ACC112 (cell line): ENCODE measurements at regions not wholly inside any gene's neighbourhood (a gene's known extent, or its start where the extent isn't known, plus 50 kb on each side); places are given as distances from the start of the nearest gene placed in this dataset.
"Not testable (repeated sequence)": the region's sequence is repeated elsewhere in the genome, so short reads cannot be mapped to it uniquely, and the experiment has no call there.

ENCODE experiments used
- H2AFZ ChIP-seq: fragments of 200-600 bp; sonication (generic); one replicate; pipeline ENCODE4 v1.6.0; 2017; ENCODE audit warnings: antibody characterized with exemption, low read length; ENCODE audit not compliant: unreplicated experiment
- H3K27ac ChIP-seq: fragments of 200-600 bp; sonication (generic); 2 replicates; pipeline ENCODE4 v1.5.1; 2014; ENCODE audit warnings: low read depth, mild to moderate bottlenecking, antibody characterized with exemption, low read length, moderate library complexity
- H3K27me3 ChIP-seq: fragments of 200-600 bp; sonication (generic); 2 replicates; pipeline ENCODE4 v1.6.1; 2014; ENCODE audit warnings: mild to moderate bottlenecking, antibody characterized with exemption, low read length, moderate library complexity, mixed read lengths; ENCODE audit not compliant: insufficient read depth
- H3K36me3 ChIP-seq: fragments of 200-600 bp; sonication (generic); 2 replicates; pipeline ENCODE4 v1.6.1; 2016; ENCODE audit warnings: mild to moderate bottlenecking, antibody characterized with exemption, low read length, moderate library complexity, mixed read lengths; ENCODE audit not compliant: insufficient read depth
- H3K4me1 ChIP-seq: fragments of 200-600 bp; sonication (generic); one replicate; pipeline ENCODE4 v1.6.1; 2016; ENCODE audit warnings: low read length, mixed read lengths; ENCODE audit not compliant: insufficient read depth, unreplicated experiment, control insufficient read depth
- H3K4me3 ChIP-seq: fragments of 200-600 bp; sonication (generic); 2 replicates; pipeline ENCODE4 v1.5.1; 2014; ENCODE audit warnings: mild to moderate bottlenecking, low read depth, low read length
- H3K79me2 ChIP-seq: fragments of 200-600 bp; sonication (generic); one replicate; pipeline ENCODE4 v1.6.0; 2016; ENCODE audit warnings: low read length; ENCODE audit not compliant: control insufficient read depth, unreplicated experiment, insufficient read depth

DNA sequence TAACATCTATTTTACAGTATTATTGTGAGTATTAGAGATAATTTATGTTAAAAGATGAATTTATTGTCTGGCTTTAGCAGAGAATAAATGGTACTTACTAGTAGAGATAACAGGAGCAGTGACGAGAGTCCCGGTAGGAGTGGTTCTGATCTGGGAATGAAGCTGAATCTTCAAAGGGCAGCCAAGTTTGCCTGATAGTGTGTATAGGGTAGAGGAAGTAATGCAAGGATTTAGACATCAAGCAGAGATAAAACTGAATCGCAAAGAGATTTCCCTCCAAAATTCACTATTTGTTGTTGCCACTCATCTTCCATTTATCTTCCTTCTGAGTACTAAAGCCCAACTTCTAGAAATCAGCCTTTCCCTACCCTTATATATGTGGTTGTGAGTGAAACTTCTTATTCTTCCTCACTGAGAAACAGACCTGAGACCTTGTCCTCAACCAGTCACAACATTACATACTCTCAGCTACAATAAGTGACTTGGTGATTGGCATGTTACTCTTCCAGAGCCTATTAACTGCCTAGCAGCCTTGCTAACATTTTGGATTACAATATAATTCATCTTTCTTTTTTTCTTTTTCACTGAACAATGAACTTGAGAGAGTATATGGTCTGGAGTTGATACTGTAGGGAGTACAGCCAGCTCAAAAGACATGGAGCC lies 692.7 kb upstream of the ZNF385D start:
- Histone ChIP-seq H3K4me3 (no peak overlapping the region), H2AFZ (no peak overlapping the region), H3K4me1 (no peaks in the 10 kb centered on the region), H3K36me3 (no peaks in the 10 kb centered on the region), H3K79me2 (no peaks in the 10 kb centered on the region), H3K27me3 (no peaks in the 10 kb centered on the region), H3K27ac (no peak overlapping the region)

GRCh38 chr3:22445336-22445735 lies 694.3 kb upstream of the ZNF385D start:
- not testable (repeated sequence) for H3K27me3 ChIP-seq, H3K4me3 ChIP-seq, H3K27ac ChIP-seq, H3K4me1 ChIP-seq, H2AFZ ChIP-seq, H3K79me2 ChIP-seq, H3K36me3 ChIP-seq

- no peak overlapping the region for H3K4me3 ChIP-seq
- no peaks in the 10 kb centered on the region for H3K36me3 ChIP-seq
- H2AFZ ChIP-seq, result no peak overlapping the region
- H3K27ac ChIP-seq, result no peak overlapping the region
- H3K27me3 ChIP-seq, result no peaks in the 10 kb centered on the region
- H3K79me2 ChIP-seq, result no peaks in the 10 kb centered on the region
- H3K4me1 ChIP-seq, result no peaks in the 10 kb centered on the region
Observed at GRCh38 chr3:22450786-22451400, 699.9 kb upstream of the ZNF385D start.

DNA sequence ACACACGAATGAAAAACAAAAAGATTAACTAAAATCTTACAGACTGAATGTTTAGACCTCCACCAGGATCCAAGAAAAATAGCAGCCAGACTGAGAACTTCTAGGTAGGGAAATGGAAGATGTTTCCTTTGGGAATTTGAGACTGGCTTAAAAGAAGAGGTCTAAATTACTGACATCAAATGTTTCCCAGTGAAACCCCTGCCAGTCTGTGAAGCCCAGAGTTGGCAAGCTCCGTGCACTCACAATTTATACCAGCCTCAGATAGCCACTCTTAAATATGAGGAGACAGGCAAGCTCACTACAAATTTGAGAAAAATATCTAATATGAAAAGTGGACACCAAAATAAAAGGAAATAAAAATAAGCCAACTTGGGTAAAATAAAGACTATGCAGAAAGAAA lies 700.5 kb upstream of the ZNF385D start:
- Histone ChIP-seq H3K4me3 (no peak overlapping the region), H2AFZ (no peak overlapping the region), H3K79me2 (no peaks in the 10 kb centered on the region), H3K27me3 (no peaks in the 10 kb centered on the region), H3K27ac (no peak overlapping the region), H3K36me3 (no peaks in the 10 kb centered on the region), H3K4me1 (no peaks in the 10 kb centered on the region)

DNA sequence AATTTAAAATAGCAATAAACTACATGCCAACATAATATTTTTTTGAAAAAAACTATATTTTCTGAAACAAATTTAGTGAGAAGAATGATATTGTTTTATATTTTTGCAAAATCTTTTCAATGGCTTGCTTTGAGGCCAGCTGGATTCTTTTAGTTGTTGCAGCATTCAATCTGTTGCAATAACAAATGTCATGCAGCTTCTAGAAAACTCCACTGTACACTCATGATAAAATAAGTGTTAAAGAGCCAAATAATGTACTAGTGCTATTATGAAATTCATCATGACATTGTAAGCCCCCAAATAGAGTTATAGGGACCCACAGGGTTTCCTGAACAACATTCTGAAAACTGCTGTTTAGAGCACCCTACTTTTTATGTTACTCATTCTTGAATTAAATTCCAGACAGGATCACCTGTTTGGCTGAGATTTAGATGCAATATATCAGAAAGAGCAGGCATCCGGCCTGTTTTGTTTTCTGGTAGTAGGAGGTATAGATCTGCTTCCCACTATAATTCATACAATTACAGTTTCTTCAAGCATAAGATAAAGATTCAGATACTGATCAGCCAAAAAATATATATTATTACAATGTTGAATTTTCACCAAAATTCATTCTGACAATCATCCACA lies 703.0 kb upstream of the ZNF385D start:
- Histone ChIP-seq H3K4me3 (no peak overlapping the region), H3K4me1 (no peaks in the 10 kb centered on the region), H3K27me3 (peaks cover 5% of the 10 kb centered on the region), H3K27ac (no peak overlapping the region), H2AFZ (no peak overlapping the region), H3K79me2 (no peaks in the 10 kb centered on the region), H3K36me3 (no peaks in the 10 kb centered on the region)

GRCh38 chr3:22469995-22470394 lies 719.0 kb upstream of the ZNF385D start:
- H3K4me3 ChIP-seq, result no peak overlapping the region
- no peak overlapping the region for H3K27ac ChIP-seq
- H3K4me1 ChIP-seq, result peaks cover 9% of the 10 kb centered on the region
- H3K79me2 ChIP-seq, result no peaks in the 10 kb centered on the region
- H2AFZ ChIP-seq, result no peak overlapping the region
- H3K36me3 ChIP-seq, result no peaks in the 10 kb centered on the region
- peaks cover 49% of the 10 kb centered on the region for H3K27me3 ChIP-seq

- Histone ChIP-seq H3K79me2 (no peaks in the 10 kb centered on the region), H3K36me3 (no peaks in the 10 kb centered on the region), H3K4me1 (peaks cover 19% of the 10 kb centered on the region), H2AFZ (no peak overlapping the region), H3K4me3 (no peak overlapping the region), H3K27ac (no peak overlapping the region), H3K27me3 (peaks cover 42% of the 10 kb centered on the region)
Observed at GRCh38 chr3:22471557-22471956, 720.5 kb upstream of the ZNF385D start.

DNA sequence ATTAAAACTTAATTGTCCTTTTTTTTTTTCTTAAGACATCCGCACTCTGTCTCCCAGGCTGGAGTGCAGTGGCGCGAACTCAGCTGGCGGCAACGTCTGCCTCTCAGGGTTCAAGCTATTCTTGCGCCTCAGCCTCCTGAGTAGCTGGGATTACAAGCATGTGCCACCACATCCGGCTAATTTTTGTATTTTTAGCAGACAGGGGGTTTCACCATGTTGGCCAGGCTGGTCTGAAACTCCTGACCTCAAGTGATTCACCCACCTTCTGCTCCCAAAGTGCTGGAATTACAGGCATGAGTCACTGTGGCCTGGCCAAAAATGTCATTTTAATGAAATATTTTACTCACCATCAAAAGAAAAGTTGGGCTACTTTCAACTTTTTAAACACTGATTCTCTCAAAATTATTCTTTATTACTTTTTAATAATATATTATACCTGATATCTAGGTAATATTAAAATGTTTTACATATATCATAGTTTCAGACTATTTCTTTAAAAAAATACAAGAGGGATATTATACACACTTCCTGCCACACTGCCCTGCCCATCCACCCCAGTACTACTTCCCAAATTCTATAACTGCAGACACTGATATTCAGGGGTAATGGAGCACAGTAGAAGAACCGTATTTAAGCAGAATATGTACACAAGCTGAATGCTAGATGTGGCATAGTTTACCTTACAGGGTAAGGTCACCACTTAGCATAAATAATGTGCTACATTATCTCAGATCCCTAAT lies 723.9 kb upstream of the ZNF385D start:
- no peaks in the 10 kb centered on the region for H3K79me2 ChIP-seq
- peaks cover 23% of the 10 kb centered on the region for H3K27me3 ChIP-seq
- no peaks in the 10 kb centered on the region for H3K36me3 ChIP-seq
- H2AFZ ChIP-seq, result peak overlapping the region; percentile 78
- H3K4me3 ChIP-seq, result peak overlapping the region; percentile 30; the same call in 1 of the 2 replicates
- peak overlapping the region; percentile 46 for H3K27ac ChIP-seq
- H3K4me1 ChIP-seq, result peaks cover 19% of the 10 kb centered on the region

- Histone ChIP-seq H3K36me3 (no peaks in the 10 kb centered on the region), H3K79me2 (no peaks in the 10 kb centered on the region), H3K4me1 (peaks cover 19% of the 10 kb centered on the region), H2AFZ (no peak overlapping the region), H3K27me3 (peaks cover 16% of the 10 kb centered on the region), H3K27ac (no peak overlapping the region; the same call in 1 of the 2 replicates), H3K4me3 (no peak overlapping the region; the same call in 1 of the 2 replicates)
Observed at GRCh38 chr3:22475665-22476240, 724.7 kb upstream of the ZNF385D start.

DNA sequence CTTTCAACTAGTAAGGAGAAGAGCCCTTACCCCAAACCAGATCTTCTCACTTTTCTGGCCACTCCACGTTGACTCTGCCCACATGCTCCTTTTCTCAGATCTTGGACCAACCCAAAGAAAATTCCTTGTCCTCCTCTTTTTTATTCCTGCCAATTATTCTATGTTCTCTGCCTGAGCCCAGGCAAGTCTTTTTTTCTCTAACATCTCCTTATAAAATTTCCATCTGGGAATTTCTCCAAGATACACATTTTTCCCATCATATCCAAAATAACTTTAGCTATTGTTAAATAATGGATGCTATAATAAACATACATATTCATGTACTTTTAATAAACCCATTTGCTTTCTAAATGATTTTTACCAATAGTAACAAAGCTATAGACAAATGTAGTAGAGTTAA lies 726.0 kb upstream of the ZNF385D start:
- H3K27ac ChIP-seq, result no peak overlapping the region
- H3K79me2 ChIP-seq, result no peaks in the 10 kb centered on the region
- no peak overlapping the region for H3K4me3 ChIP-seq
- peaks cover 21% of the 10 kb centered on the region for H3K4me1 ChIP-seq
- no peaks in the 10 kb centered on the region for H3K36me3 ChIP-seq
- H3K27me3 ChIP-seq, result peaks cover 3% of the 10 kb centered on the region; the same call in 1 of the 2 replicates
- H2AFZ ChIP-seq, result no peak overlapping the region
